GM23338 (cell line): ENCODE measurements at regions not wholly inside any gene's neighbourhood (a gene's known extent, or its start where the extent isn't known, plus 50 kb on each side); places are given as distances from the start of the nearest gene placed in this dataset.

Experiments
- ATAC-seq: fragments of 200-7000 bp; cut with Tn5 transposase; 3 replicates; pipeline ENCODE4 v1.9.1; 2020
- DNase-seq: peaks from one replicate; pipeline ENCODE4 v3.0.0-alpha.2; 2015; ENCODE audit warnings: low spot score
- H2AFZ ChIP-seq: fragments of 200-600 bp; sonication (generic); 2 replicates; pipeline ENCODE4 v1.8.0; 2016; ENCODE audit warnings: antibody characterized with exemption, mild to moderate bottlenecking, moderate library complexity
- H3F3A ChIP-seq: fragments of 200-600 bp; sonication (generic); replicated peaks from 2 replicates; pipeline ENCODE4 v1.8.0; 2017; ENCODE audit warnings: antibody characterized with exemption, mixed run types, low read depth
- H3K27ac ChIP-seq: fragments of 200-600 bp; sonication (generic); 2 replicates; pipeline ENCODE4 v1.6.1; 2016; ENCODE audit warnings: low read depth
- H3K27me3 ChIP-seq: fragments of 200-600 bp; sonication (generic); 2 replicates; pipeline ENCODE4 v1.8.0; 2016; ENCODE audit warnings: mild to moderate bottlenecking, mixed run types, moderate library complexity; ENCODE audit not compliant: insufficient read depth
- H3K36me3 ChIP-seq: fragments of 200-600 bp; sonication (generic); 2 replicates; pipeline ENCODE4 v1.8.0; 2016; ENCODE audit warnings: mild to moderate bottlenecking; ENCODE audit not compliant: insufficient read depth
- H3K4me1 ChIP-seq: fragments of 200-600 bp; sonication (generic); 2 replicates; pipeline ENCODE4 v1.8.0; 2016; ENCODE audit warnings: mild to moderate bottlenecking, moderate library complexity; ENCODE audit not compliant: insufficient read depth
- H3K4me2 ChIP-seq: fragments of 200-600 bp; sonication (generic); 2 replicates; pipeline ENCODE4 v1.7.1; 2017; ENCODE audit warnings: mixed run types
- H3K4me3 ChIP-seq: fragments of 200-600 bp; sonication (generic); 2 replicates; pipeline ENCODE4 v1.6.1; 2016; ENCODE audit warnings: mixed run types
- H3K79me2 ChIP-seq: fragments of 200-600 bp; sonication (generic); replicated peaks from 2 replicates; pipeline ENCODE4 v1.8.0; 2017; ENCODE audit warnings: mild to moderate bottlenecking; ENCODE audit not compliant: insufficient read depth
- H3K9me2 ChIP-seq: fragments of 200-600 bp; sonication (generic); 2 replicates; pipeline ENCODE4 v1.8.0; 2017; ENCODE audit not compliant: insufficient read depth
- H4K20me1 ChIP-seq: fragments of 200-600 bp; sonication (generic); replicated peaks from 2 replicates; pipeline ENCODE4 v1.8.0; 2017; ENCODE audit warnings: mild to moderate bottlenecking; ENCODE audit not compliant: insufficient read depth
- H3K27ac Mint-ChIP-seq: 2 replicates; pipeline ENCODE4 v1.8.0; 2020; ENCODE audit warnings: inconsistent platforms, mild to moderate bottlenecking, moderate library complexity, mixed read lengths
- H3K27me3 Mint-ChIP-seq: 3 replicates; pipeline ENCODE4 v1.8.0; 2022; ENCODE audit warnings: low read depth, mild to moderate bottlenecking, moderate library complexity, mixed read lengths, inconsistent platforms; ENCODE audit not compliant: insufficient read depth, poor library complexity
- H3K36me3 Mint-ChIP-seq: 3 replicates; pipeline ENCODE4 v1.8.0; 2021; ENCODE audit warnings: low read depth, mild to moderate bottlenecking, inconsistent platforms, moderate library complexity, mixed read lengths
- H3K4me1 Mint-ChIP-seq: 3 replicates; pipeline ENCODE4 v1.8.0; 2020; ENCODE audit warnings: mild to moderate bottlenecking, inconsistent platforms, mixed read lengths
- H3K4me3 Mint-ChIP-seq: 3 replicates; pipeline ENCODE4 v1.8.0; 2021; ENCODE audit warnings: moderate library complexity, mild to moderate bottlenecking, inconsistent platforms, mixed read lengths
- H3K9me3 Mint-ChIP-seq: 3 replicates; pipeline ENCODE4 v1.8.0; 2020; ENCODE audit warnings: moderate library complexity, mild to moderate bottlenecking, inconsistent platforms, mixed read lengths
- ETS1 ChIP-seq: IDR thresholded peaks from 2 replicates; pipeline ENCODE4 v1.6.1; 2016; ENCODE audit warnings: antibody characterized with exemption
- EZH2 ChIP-seq: fragments of 200-600 bp; sonication (generic); IDR thresholded peaks from one replicate; pipeline ENCODE4 v1.8.0; 2017; ENCODE audit warnings: antibody characterized with exemption, mild to moderate bottlenecking, low read depth; ENCODE audit not compliant: unreplicated experiment
- EZH2phosphoT487 ChIP-seq: fragments of 200-600 bp; sonication (generic); IDR thresholded peaks from one replicate; pipeline ENCODE4 v1.8.1; 2018; ENCODE audit warnings: antibody characterized with exemption; ENCODE audit not compliant: unreplicated experiment
- JUNB ChIP-seq: IDR thresholded peaks from one replicate; pipeline ENCODE4 v1.6.1; 2016; ENCODE audit warnings: antibody characterized with exemption; ENCODE audit not compliant: unreplicated experiment
- NANOG ChIP-seq: IDR thresholded peaks from 2 replicates; pipeline ENCODE4 v1.6.1; 2016; ENCODE audit warnings: antibody characterized with exemption, borderline replicate concordance
- POLR2AphosphoS5 ChIP-seq: IDR thresholded peaks from 2 replicates; pipeline ENCODE4 v1.6.1; 2016; ENCODE audit warnings: antibody characterized with exemption, low read depth
- STAT1 ChIP-seq: IDR thresholded peaks from one replicate; pipeline ENCODE4 v1.6.1; 2016; ENCODE audit warnings: antibody characterized with exemption; ENCODE audit not compliant: unreplicated experiment
- ZNF331 ChIP-seq: fragments of 250-450 bp; sonication (Bioruptor Pico); IDR thresholded peaks from 2 replicates; pipeline ENCODE4 v1.5.0; 2020; ENCODE audit warnings: low read depth, mild to moderate bottlenecking, moderate library complexity
- TF ChIP-seq, protein P1 (sequence below), 2 experiments: fragments of 200-600 bp in 1 of 2; sonication (generic) in 1 of 2; conservative IDR thresholded peaks; 2 replicates each; pipeline versions ENCODE4 v1.5.1 to v1.6.1; 2016 to 2017; ENCODE audit warnings: antibody characterized with exemption in 2 of 2, low read depth in 2 of 2, mild to moderate bottlenecking in 2 of 2, moderate library complexity in 1 of 2

DNA sequence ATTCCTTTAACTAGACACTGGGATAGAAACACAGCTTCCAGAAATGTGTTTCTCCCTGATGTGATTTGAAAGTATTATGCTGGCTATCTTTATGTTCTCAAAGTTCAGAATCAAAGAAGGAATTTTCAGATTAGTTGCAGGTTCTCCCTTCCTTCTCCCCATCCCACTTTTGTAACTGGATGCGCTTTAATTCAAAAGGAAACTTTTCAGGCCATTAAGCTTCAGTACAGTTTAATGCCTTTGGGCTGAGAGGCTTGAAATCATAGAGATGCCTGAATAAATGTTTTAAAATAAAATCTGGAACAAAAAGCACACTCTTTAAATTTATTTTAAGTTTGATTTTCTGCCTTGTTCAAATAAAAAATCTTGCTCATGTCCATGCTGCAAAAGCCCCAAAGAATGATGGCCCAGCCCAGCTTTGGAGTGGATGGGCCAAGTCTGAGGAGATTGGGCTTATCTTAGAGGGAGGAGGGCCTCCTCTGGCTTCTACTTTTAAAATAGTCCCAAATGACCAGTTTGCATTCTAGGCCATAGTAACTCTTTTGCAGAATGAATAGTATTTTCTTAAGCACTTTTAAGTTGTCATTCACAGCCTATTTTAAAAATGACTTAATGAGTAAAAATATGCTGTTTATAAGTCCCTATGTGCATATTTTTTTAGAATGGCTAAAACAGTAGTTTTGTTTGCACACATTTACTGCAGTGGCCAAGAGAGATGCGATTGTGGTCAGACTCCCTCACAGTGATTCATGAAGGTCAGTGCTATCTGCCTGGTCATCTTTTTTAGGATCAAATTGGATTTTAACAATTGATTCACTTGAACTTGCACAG is 129.2 kb downstream of the MTX2 start:
- DNase-seq = no peak
- no peaks in the 10 kb centered on the region for H3K27me3 ChIP-seq
- H2AFZ ChIP-seq = peak overlapping the region; percentile 49; the same call in 1 of the 2 replicates
- no peaks in the 10 kb centered on the region for H3K79me2 ChIP-seq
- Mint-ChIP-seq H3K36me3 (no peaks in the 10 kb centered on the region), H3K4me3 (no peak overlapping the region), H3K4me1 (peaks cover 17% of the 10 kb centered on the region), H3K27me3 (no peaks in the 10 kb centered on the region), H3K9me3 (no peaks in the 10 kb centered on the region), H3K27ac (no peak overlapping the region)
- TF ChIP-seq JUNB = no peak
- no peaks in the 10 kb centered on the region for H4K20me1 ChIP-seq
- ATAC-seq = no peak; the same call in 2 of the 3 replicates
- no peaks in the 10 kb centered on the region for H3K36me3 ChIP-seq
- no peaks in the 10 kb centered on the region for H3K9me2 ChIP-seq
- H3K27ac ChIP-seq = no peak overlapping the region
- no peak overlapping the region for H3K4me3 ChIP-seq
- no peak overlapping the region for H3K4me2 ChIP-seq
- peaks cover 5% of the 10 kb centered on the region; the same call in 1 of the 2 replicates for H3K4me1 ChIP-seq
- H3F3A ChIP-seq = no peaks in the 10 kb centered on the region

DNA sequence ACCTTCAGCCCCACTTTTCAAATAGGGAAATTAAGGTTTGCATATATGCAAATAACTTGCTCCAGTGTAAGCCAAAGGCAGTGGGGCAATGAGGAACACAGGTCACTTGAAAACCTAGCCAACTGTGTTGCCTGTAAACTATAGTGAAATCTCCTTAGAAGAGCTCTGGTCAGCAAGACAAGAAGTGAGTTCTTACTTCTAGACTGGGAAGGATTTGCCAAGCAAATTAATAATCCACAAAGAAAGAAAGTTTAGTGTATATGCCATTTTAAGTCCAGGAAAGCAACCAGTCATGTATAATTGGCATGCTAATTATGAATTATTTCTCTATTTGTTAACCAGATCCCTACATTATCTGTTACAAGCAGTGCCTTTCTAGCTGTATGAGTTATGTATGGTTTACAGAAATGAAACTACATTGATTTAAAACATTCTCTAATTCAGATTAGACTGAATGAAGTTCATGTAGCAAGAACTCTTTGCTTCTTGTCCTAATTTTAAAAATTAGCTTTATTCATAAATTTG is 129.9 kb downstream of the MTX2 start:
- DNase-seq = no peak
- H3K27me3 ChIP-seq = no peaks in the 10 kb centered on the region
- no peaks in the 10 kb centered on the region for H3K9me3 Mint-ChIP-seq

GRCh38 chr2:176405477-176405876 is 136.2 kb downstream of the MTX2 start:
- no peak overlapping the region for H2AFZ ChIP-seq
- no peak overlapping the region for H3K4me2 ChIP-seq
- H3K27me3 ChIP-seq = no peaks in the 10 kb centered on the region
- Mint-ChIP-seq H3K36me3 (no peaks in the 10 kb centered on the region), H3K27ac (no peak overlapping the region), H3K4me3 (no peak overlapping the region), H3K9me3 (no peaks in the 10 kb centered on the region), H3K4me1 (no peaks in the 10 kb centered on the region), H3K27me3 (no peaks in the 10 kb centered on the region)
- H4K20me1 ChIP-seq = no peaks in the 10 kb centered on the region
- H3K4me1 ChIP-seq = no peaks in the 10 kb centered on the region
- no peaks in the 10 kb centered on the region for H3K36me3 ChIP-seq
- DNase-seq (no peak), ATAC-seq (no peak)
- H3K9me2 ChIP-seq = no peaks in the 10 kb centered on the region
- H3K27ac ChIP-seq = no peak overlapping the region
- no peaks in the 10 kb centered on the region for H3K79me2 ChIP-seq
- H3K4me3 ChIP-seq = no peak overlapping the region
- H3F3A ChIP-seq = no peaks in the 10 kb centered on the region
- TF ChIP-seq, protein P1, sequence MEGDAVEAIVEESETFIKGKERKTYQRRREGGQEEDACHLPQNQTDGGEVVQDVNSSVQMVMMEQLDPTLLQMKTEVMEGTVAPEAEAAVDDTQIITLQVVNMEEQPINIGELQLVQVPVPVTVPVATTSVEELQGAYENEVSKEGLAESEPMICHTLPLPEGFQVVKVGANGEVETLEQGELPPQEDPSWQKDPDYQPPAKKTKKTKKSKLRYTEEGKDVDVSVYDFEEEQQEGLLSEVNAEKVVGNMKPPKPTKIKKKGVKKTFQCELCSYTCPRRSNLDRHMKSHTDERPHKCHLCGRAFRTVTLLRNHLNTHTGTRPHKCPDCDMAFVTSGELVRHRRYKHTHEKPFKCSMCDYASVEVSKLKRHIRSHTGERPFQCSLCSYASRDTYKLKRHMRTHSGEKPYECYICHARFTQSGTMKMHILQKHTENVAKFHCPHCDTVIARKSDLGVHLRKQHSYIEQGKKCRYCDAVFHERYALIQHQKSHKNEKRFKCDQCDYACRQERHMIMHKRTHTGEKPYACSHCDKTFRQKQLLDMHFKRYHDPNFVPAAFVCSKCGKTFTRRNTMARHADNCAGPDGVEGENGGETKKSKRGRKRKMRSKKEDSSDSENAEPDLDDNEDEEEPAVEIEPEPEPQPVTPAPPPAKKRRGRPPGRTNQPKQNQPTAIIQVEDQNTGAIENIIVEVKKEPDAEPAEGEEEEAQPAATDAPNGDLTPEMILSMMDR (conservative IDR thresholded peaks at IDR 0.05; ENCODE audit: low read depth in 2 of 2) = no peak
- TF ChIP-seq ZNF331 (CRISPR knock-in tag) (no peak), NANOG (no peak), POLR2AphosphoS5 (no peak), STAT1 (no peak)

More for the DNA sequence above, 129.9 kb downstream of the MTX2 start:
- ATAC-seq = no peak
- no peaks in the 10 kb centered on the region for H4K20me1 ChIP-seq
- no peak overlapping the region for H3K27ac ChIP-seq
- H3K27ac Mint-ChIP-seq = no peak overlapping the region
- H3K4me3 Mint-ChIP-seq = no peak overlapping the region
- TF ChIP-seq EZH2phosphoT487 (no peak), EZH2 (no peak), ETS1 (no peak)
- peaks cover 5% of the 10 kb centered on the region; the same call in 1 of the 2 replicates for H3K4me1 ChIP-seq
- no peak overlapping the region for H3K4me3 ChIP-seq
- H3K4me1 Mint-ChIP-seq = peaks cover 17% of the 10 kb centered on the region
- no peaks in the 10 kb centered on the region for H3K36me3 Mint-ChIP-seq
- no peak overlapping the region for H3K4me2 ChIP-seq
- no peaks in the 10 kb centered on the region for H3K9me2 ChIP-seq
- H2AFZ ChIP-seq = no peak overlapping the region
- no peaks in the 10 kb centered on the region for H3F3A ChIP-seq
- no peaks in the 10 kb centered on the region for H3K79me2 ChIP-seq
- H3K36me3 ChIP-seq = no peaks in the 10 kb centered on the region
- no peaks in the 10 kb centered on the region for H3K27me3 Mint-ChIP-seq
